Stimulated activated CD4-positive, alpha-beta T cell treated with anti-CD3 and anti-CD28 coated beads, TNF-alpha, amount 100 ng/mL, for 4 hours (primary cell): ENCODE measurements at regions not wholly inside any gene's neighbourhood (a gene's known extent, or its start where the extent isn't known, plus 50 kb on each side); places are given as distances from the start of the nearest gene placed in this dataset.

ENCODE experiments used
- DNase-seq, 3 experiments: peaks; one replicate each; pipeline ENCODE4 v3.0.0-alpha.2; 2020; ENCODE audit warnings: low read depth in 3 of 3

DNA sequence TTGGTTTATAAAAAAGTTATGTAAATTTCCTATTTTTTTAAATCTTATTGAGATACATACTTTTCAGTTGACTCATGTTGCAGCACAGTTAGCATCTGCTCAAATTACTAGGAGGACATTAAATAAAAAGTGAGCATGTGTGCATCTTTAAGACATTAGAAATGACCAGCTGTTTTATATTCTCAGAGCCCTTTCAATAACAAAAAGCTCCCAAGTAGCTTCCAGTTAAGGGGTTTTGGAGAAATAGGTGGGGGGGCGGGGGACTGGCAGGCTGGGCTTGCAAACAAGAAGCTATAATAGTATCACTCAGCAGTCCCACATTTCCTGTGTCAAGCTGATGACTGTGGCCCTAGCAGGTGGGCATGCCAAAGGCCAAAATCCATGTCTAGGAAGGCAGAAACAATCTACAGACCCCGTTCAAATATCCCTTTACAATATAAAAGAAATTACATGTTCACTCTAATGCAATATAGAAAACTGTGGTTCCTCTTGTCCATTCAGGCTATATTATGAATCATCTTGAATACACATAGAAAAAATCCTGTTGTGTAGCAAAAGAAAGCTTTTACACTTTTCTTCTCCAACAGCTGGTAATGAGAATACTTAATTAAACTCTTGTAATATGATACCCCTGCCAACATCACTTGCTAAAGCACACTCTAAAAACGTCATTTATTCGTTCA is 1713.2 kb upstream of the SLC10A2 start:
- DNase-seq: no peak

DNA sequence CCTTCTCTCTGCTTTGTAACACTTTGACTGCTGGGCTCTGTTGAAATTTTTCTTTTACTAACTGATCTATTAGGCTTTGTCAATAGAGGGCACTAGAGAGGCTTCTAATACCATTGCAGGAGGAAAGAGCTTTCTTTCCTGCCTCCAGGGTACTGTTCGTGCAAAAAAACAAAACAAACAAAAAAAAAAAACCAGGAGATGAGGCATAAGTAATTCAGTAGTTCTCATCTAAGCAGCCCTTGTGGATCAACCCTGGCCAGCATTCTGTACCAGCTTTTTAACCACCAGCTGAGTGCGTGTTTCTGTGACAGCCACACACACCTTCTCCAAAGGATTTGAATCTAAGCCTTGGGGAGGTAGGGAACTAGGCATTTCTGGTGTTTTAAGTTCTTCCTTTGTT is 1707.6 kb upstream of the SLC10A2 start:
- DNase-seq: no peak

DNA sequence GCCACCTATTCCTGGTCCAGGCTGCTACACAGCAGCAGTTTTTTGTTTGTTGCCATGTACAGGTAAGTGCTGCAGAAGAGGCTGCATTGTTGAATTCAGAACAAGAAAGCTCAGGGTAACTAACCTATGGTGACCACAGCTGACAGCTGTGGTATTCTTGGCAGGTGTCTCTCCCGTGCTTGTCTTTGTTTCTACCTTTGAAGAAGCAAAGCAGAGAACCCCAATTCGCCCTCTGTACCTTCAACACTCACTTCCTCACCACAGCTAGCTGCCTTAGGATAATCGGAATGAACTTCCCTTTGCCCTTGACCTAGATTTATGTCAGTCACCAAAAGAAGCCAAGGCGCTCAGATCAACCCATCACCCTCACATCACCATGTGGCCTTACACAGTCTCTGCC is 1703.3 kb upstream of the SLC10A2 start:
- DNase-seq: no peak

DNA sequence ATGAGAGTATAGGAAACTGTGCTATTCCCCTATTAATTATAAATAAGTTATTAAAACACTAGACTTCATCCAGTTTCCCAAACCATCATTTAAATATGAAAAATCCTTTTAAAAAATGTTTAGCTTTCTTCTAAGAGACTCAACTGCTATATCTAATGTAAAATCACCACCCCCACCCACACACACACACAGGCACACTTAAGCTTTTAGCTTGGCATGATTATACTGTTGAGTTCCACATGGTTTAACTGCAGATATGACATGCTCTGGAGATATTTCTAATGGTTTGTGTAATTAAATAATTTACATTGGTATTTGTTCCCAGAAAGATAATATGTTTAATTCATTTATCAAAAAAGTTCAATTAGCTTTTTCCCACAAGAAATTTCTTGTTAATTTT is 1700.1 kb upstream of the SLC10A2 start:
- DNase-seq: no peak

DNA sequence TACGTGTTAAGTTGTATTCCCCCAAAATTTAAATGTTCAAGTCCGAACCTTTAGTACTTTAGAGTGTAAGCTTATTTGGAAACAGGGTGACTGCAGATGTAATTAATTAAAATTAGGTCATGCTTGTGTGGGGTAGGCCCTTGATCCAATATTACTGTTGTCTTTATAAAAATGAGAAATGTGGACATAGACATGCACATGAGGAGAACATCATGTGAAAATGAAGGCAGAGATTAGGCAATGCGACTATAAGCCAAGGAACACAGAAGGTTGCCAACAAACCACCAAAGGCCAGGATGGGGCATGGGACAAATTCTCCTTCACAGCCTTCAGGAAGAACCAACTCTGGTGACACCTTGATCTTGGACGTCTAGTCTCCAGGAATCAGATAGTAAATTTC is 1698.4 kb upstream of the SLC10A2 start:
- no peak for DNase-seq

DNA sequence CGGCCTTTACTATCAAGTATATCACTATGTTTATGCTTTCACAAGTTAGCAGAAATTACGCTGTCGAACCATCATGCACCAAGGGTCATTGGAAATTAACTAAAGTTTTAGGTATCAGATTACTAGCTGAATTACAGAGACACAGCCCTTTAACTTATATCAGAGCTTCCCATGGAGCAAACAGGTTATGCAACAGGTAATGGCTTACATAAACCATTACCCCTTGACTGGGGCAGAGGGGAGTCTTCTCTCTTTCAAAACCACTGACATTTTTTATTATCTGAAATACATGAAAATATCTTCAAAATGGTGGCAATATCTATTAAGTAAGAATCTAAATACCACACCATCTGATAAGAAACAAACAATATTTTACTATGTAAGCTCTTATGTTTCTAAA is 1692.9 kb upstream of the SLC10A2 start:
- DNase-seq: no peak

DNA sequence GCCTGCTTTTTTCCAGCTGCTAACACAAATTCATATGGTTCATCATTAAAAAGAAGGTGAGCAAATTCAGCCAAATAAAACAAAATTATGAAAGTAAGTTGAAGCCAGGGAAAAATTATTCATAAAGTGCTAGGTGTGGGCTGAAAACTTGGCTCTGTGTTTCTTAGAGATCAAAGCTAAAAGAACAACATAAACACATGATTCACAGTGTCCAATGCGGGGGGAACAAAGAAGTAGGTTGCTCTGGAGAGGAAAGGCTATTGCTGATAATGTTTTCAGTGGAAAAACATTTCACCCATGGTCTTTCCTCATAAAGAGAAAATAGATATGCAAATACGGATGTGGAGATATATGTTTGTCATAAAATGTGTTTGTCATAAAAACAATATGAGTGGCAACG is 1691.5 kb upstream of the SLC10A2 start:
- DNase-seq: no peak

DNA sequence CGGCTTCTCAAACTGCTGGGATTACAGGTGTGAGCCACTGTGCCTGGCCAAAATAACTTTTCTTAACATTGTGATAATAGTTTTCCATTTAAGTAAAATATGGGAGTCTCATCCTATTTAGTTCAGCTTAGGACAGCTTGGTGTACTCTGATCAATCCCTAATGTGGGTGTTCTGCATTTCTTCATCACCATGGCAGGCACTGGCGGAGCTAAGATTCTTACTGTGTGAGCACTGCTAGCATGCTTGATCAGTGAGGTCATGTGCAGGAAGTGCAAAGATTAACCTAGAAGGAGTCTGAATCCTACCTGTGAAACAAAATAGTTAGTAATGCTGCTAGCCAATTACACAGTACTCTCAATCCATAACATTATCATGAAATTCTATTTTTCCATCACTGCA is 1684.2 kb upstream of the SLC10A2 start:
- DNase-seq: no peak

DNA sequence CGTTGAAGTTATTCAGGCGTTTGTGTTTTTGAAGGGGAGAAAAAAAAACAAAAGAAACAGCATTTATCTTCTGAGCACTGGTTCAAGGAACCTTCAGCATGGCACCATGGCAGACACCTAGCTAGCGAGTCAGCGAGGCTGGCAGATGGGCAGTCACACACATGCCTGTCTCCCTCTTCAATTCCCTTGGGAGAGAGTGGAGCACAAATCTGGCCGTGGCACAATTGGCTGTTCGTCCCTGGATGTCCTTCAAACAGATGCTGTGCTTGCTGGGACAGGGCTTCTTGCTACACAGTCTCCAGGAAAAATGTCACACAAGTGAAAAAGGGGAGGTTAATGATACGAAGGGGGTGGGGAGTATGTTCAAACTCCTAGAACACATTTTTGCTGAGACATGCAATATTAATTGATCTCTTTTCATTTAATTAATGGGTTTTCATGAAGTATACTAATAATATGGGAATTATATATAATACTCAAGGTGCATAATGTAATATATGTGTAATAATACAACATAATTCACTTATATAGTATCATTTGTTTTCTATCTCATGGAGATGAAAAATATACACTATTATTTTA is 1674.5 kb upstream of the SLC10A2 start:
- DNase-seq: no peak

DNA sequence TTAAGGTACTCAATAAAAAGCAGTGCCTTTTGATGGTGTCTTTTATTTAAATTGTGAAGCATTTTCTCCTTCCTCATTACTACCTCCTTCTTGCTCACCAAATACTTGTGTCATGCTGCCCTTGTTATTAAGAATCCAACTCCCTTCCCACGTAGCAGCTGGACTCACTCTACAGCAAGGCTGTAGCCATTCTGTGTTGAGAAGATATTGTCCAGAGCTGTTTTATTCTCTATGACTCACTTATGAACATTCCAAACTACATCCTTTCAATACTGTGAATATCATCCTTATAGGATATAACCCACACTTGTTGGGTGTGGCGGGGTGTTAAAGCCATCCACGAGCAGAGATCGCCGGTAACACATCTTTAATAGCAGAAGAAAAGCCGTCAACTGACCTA is 1671.5 kb upstream of the SLC10A2 start:
- DNase-seq: no peak

DNA sequence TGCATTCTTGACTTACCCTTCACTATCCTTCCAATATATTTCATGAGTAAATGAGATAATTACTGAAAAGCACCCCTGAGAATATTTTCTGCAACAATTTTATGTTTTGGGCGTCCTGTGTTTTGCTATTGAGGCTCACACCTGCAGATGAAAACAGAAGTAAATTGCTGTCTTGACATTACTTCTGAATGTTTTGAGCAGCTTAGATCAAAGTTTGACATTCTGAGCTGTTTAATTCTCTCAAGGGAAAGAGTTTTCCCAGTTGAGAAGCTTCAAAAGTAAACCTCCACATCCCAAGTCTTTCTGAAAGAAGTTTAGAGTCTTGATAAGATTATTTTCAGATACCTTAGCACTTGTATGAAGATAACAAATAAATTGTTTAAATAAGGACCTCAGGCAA is 1667.2 kb upstream of the SLC10A2 start:
- no peak for DNase-seq

DNA sequence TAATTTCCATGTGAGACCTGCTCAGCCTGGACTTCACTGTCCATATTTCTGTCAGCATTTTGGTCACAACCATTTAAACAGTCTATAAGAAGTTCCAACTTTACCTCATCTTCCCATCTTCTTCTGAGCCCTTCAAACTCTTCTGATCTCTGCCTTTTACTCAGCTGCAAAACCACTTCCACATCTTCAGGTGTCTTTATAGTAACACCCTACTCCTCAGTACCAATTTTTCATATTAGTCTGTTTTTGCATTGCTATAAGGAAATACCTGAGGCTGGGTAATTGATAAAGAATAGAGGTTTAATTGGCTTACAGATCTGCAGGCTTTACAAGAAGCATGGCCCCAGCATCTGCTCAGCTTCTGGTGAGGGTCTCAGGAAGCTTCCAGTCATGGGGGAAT is 1648.9 kb upstream of the SLC10A2 start:
- DNase-seq: no peak

DNA sequence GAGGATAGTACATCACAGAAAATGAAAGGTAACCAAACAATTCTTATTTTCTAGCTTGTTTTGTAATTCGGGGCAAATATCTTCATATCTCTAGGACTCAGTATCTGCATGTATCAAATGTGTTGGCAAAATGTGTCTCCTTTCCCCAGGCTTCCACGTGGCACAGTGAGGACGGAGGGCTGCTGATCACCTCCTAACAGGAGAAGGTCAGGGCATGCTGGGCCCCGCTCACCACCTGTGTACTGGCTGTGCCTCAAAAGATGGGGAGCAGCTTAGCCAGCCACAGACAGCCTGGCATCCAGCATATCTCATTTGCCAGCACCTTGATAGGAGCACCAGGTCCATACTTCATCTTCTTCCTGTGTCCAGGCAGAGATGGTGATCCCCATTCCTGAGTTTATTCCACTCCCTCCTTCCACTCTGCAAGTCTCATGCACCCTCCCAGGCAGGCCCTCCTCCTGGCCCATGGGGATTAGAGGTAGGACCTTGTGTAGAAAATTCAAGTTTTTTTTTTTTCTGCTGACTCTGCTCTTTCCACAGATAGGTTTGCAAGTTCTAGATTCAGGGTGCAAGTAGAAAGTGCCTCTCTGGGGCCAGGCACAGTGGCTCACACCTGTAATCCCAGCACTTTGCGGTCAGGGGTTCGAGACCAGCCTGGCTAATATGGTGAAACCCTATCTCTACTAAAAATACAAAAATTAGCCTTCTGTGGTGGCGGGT is 1639.0 kb upstream of the SLC10A2 start:
- DNase-seq: no peak

DNA sequence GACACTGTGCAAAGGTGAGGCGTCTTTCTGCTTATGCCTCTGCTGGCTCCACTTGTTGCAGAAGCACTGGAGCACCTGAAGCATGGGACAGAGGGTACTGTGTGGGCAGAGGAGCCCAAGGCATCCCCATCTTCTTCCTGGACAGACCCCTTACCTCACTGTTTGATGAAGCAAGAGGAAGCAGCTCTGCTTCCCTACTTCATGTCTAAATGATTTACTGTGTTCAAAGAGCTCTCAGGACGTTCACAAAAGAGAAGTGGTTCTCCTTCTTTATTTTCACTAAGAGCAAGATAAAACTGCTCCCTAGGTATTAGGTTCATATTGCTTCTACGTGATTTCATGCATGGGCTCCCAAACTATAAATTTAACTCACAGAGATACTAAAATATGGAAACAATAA is 1635.4 kb upstream of the SLC10A2 start:
- no peak for DNase-seq

DNA sequence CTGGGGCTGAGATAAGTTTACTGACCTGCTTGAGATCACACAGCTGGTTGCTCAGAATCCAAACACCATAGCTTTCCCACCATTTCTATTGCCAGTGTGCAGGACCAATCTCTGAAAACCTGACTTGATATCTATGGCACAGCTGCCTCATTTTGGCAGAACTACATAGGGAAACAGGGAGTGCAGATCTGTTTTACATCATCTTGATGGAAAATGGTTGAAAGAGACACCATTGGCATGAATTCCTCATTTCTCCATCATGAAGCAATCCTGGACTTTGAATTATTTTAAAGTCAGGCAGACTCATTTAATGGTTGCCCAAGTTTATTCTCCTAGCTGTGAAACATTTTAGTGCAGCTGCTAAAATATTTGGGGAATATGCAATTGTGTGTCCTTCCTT is 1628.2 kb upstream of the SLC10A2 start:
- no peak for DNase-seq

DNA sequence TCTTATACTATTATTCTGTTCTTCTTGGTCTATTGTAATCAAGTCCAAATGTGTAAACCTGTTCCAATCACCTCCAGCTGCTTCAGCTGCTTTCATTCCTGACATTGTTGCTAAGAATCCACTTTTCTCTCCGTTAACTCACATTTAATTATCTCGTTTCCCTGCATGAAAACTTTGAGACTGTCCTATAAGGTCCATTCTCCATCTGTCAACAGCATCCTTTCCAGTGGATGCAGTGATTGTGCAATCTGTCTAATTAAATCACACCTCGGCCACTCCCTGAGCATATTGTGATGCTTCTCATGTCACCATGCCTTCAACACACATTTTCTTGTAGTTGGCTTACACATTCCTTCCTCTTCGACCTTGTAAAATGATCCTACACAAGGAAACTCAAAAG is 1626.9 kb upstream of the SLC10A2 start:
- DNase-seq: no peak

DNA sequence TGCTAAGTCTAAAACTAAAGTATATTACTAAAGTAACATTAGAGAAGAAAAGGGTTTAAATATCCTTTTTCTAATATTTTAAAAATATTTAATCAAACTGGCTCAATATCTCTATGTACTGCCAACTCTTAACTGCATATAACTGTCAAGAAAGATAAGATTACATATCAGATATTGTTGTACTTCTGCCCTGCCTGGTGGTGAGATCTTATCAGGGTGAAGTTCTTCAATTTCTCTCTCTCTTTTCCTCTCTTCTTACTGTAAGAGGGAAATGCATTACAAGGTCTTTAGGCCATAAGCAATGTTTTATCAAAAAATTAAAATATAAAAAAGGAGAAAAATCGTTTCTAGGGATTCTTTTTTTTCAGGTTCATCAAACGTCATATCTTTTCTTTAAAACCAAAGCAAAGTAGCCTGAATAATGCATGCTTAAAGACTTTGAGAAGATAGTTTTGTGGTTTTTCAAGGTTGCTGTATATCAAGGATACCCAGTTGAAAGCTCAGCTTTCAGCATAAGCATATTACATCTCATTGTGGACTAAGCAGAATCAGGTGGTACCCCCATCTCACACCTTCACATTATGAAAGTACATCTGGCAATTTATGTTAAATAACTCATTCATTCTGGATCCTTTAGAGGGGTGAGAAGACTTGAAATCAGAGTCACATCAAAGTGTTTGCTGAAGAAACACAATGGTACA is 1625.7 kb upstream of the SLC10A2 start:
- DNase-seq: no peak

DNA sequence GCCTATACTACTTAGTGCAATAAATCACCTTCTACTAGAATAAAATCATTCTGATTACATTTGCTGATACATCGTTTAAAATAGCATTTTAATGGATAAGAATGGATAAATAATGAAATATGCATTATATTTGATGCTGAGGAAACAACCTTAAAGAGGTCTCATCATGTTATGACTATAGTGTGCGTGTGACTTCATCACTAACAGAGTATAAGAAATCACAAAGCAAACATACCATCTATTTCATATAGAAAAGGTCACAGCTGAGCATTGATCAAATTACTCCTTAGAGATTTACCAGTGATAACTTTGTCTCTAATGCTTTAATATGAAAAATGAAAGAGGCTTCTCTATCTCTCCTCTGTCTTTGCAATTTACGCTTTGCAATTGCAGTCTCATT is 1620.3 kb upstream of the SLC10A2 start:
- DNase-seq: no peak

DNA sequence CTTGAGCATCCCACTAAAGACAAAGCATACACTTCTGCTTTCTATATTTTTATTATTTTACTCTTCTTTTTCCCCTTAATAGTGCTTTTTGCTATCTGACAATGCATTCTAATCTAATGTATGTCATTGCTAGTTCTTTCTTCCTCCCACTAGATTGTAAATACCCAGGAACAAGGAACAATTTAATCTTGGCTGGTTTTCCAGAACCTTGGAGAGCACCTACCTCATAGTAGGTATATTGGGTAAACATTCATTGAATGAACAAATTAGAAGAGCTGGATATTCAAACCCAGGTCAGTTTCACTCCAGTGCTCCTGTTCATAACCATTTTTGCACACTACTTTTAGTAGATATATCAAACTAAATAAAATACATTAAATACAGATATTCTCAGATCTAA is 1617.6 kb upstream of the SLC10A2 start:
- DNase-seq: no peak

DNA sequence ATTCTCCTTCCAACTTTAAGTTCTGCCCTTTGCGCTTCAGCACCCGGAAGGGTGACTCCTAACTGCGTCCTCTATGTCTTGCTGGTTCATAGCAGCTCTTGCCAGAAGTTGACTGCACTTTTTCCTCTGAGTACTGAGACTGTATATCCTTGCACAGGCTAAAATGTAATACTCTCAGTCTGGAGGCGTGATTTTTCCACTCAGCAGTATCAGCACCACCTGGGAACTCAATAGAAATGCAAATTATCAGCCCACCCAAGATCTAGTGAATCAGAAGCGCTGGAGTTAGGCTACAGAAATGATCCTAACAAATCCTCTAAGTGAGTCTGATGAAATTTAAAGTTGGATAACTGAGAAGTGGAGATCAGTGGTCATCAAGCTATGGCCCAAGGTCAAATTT is 1611.9 kb upstream of the SLC10A2 start:
- DNase-seq: no peak

DNA sequence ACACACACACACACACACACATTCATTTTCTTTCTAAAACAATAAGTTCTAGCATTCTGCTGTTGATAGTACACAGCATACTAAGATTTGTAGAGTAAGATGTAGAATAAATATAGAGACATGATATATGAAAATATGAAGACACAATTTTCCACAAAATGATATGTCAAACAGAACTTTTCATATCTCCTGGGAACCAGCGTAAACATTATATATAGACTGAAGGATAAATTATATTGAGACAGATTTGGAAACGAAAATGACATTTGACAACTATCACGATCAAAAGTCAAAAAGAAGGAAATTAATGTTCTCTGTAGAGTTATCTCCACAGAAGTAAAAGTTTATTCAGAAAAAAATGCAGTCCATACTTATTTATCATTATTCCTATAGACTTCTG is 1605.7 kb upstream of the SLC10A2 start:
- no peak for DNase-seq

DNA sequence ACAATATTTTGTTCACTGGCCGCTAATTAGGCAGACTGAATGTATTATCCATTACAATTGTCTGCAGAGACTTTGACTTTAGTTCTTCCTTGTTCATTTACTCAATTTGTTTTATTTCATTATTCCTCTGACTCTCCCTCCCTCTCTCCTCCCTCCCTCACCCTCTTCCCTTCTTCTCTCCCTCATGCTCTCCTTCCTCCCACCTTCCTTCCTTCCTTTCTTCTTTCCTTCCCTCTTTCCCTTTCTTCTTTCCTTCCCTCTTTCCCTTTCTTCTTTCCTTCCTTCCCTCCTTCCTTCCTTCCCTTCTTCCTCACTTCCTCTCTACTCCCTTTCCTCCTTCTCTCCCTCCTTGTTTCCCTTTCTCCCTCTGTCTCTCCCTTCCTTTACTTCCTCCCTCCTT is 1591.0 kb upstream of the SLC10A2 start:
- DNase-seq: no peak

DNA sequence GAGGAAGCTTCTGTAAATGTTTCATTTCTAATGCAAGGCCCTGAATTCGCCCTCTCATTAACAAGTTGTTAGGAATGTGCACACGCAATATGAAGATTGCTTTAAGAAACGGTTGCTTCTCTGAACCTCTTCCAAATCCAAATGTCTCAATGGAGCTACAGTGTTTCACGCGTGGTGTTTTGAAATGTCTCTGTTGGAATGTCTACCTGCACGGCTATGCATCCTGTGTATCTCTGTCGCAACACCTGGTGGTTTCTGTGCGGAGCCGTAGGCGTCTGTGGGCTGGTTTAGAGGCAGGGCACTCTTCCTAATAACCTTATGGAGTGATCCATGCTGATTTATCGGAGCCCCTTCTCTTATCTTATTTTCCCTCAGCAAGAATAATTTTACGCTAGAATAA is 1584.2 kb upstream of the SLC10A2 start:
- no peak for DNase-seq
